ENCODE measurements at regions not wholly inside any gene's neighbourhood (a gene's known extent, or its start where the extent isn't known, plus 50 kb on each side); places are given as distances from the start of the nearest gene placed in this dataset.
"Not testable (repeated sequence)": the region's sequence is repeated elsewhere in the genome, so short reads cannot be mapped to it uniquely, and the experiment has no call there.

GRCh38 chr16:29261427-29262248 lies 144.9 kb downstream of the NPIPB11 start (continued):
- TF ChIP-seq REST (IDR thresholded peaks at IDR 0.05; ENCODE audit: borderline replicate concordance); ZBTB40 (CRISPR knock-in tag; IDR thresholded peaks at IDR 0.05); NR2C2 (CRISPR knock-in tag; IDR thresholded peaks at IDR 0.05): not testable (repeated sequence)
- TF ChIP-seq REST (CRISPR knock-in tag; IDR thresholded peaks at IDR 0.05; ENCODE audit: low read depth) (0 out of 2 replicates have a peak, but pooled peaks have one; percentile 47), ZBTB40 (IDR thresholded peaks at IDR 0.05) (0 out of 2 replicates have a peak, but pooled peaks have one; percentile 21), GATAD2A (IDR thresholded peaks at IDR 0.05) (peak; percentile 29; the same call in 1 of the 2 replicates), ZBTB17 (CRISPR knock-in tag; IDR thresholded peaks at IDR 0.05) (peak; percentile 72; the same call in 1 of the 2 replicates), ZNF583 (CRISPR knock-in tag; IDR thresholded peaks at IDR 0.05) (0 out of 2 replicates have a peak, but pooled peaks have one; percentile 66), ZNF764 (CRISPR knock-in tag; IDR thresholded peaks at IDR 0.05; ENCODE audit: low read depth) (0 out of 2 replicates have a peak, but pooled peaks have one; percentile 60), NR2C2 (tag; IDR thresholded peaks at IDR 0.05) (peak; percentile 44), EGR1 (conservative IDR thresholded peaks at IDR 0.05) (peak; percentile 32; the same call in 1 of the 2 replicates)

Measured in K562 (cell line).